ENCODE measurements at regions not wholly inside any gene's neighbourhood (a gene's known extent, or its start where the extent isn't known, plus 50 kb on each side); places are given as distances from the start of the nearest gene placed in this dataset.
A peak's percentile ranks its signal among the peaks of the same experiment; 100 is the strongest.

DNA sequence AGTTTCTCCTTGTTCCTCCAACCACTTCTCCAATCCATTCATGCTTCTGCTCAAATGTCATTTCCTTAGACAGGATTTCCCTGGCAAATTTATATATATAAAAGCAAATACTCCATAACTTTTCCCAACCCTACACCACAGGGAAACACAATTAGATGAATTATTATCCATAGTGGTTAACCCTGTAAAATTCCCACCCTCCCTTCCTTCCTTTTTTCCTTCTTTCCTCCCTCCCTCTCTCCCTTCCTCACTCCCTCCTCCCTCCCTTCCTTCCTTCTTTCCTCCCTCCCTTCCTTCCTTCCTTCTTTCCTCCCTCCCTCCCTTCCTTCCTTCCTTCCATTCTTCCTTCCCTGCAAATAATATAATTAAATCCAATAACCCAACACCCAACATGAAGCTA is 617.7 kb downstream of the IRS1 start:
- DNase-seq (ENCODE audit: low read depth): no peak
- H3K4me3 ChIP-seq (ENCODE audit: control insufficient read depth, low read depth, low read length): no peak overlapping the region
- no peak for TF ChIP-seq CTCF (conservative IDR thresholded peaks at IDR 0.05; ENCODE audit: control insufficient read depth, insufficient read depth, low read depth, low read length)

- no peak for DNase-seq (ENCODE audit: low read depth)
- H3K4me3 ChIP-seq (ENCODE audit: control insufficient read depth, low read depth, low read length): no peak overlapping the region
- TF ChIP-seq CTCF (conservative IDR thresholded peaks at IDR 0.05; ENCODE audit: control insufficient read depth, insufficient read depth, low read depth, low read length): no peak
Measured at GRCh38 chr2:226180281-226180884, 619.2 kb downstream of the IRS1 start.

DNA sequence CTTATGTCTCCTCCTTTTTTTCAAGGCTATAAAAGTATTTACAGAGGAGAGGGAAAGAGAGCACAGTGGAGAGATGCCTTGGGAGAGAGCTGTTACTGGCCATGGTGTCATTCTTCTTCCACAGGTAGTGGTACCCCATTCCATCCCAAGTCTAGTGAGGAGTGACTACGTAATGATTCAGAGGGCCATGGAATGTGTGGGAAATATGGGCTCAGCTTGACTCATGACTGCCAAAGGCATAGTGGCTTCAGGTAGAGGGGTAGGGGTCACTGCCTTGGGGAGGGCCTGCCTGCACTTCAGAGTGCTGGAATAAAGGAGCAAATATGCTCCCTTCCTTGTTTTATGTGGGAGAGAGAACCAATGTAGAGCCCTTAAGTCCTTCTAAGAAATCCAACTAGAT is 620.6 kb downstream of the IRS1 start:
- peak; percentile 16 for DNase-seq (ENCODE audit: low read depth)
- no peak overlapping the region for H3K4me3 ChIP-seq (ENCODE audit: control insufficient read depth, low read depth, low read length)
- no peak for TF ChIP-seq CTCF (conservative IDR thresholded peaks at IDR 0.05; ENCODE audit: control insufficient read depth, insufficient read depth, low read depth, low read length)

DNA sequence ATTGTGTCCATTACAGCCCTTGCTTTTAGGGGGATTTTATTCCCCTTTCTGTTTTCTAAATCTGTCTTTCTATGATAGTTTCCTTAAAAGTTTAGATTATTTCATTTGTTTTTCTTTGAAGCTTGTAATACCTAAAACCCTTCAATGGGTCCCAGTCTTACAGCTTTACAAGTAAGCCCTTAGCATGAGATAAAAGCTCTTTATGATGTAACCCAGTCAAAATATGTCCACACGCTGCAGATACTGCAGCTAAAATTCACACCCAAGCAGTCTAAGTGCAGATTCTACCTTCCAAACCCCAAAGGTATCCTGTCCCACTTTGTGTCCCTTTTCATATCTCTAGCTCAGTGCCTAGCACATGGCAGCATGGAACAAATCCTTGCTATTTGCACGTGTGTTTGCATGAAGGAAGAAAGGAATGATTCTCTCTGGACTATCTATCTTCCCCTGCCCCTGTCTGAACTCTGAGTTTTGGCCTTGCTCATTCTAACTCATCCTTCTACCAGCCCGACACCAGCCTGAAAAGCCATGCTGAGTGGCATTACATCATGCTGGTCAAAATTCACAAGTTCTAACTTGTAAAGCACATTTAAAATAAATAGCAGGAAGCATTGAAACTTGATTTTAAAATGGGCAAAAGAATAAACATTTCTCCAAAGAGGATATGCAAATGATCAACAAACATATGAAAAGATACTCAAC is 623.2 kb downstream of the IRS1 start:
- DNase-seq (ENCODE audit: low read depth): no peak
- no peak overlapping the region for H3K4me3 ChIP-seq (ENCODE audit: control insufficient read depth, low read depth, low read length)
- no peak for TF ChIP-seq CTCF (conservative IDR thresholded peaks at IDR 0.05; ENCODE audit: control insufficient read depth, insufficient read depth, low read depth, low read length)

- no peak for TF ChIP-seq CTCF (conservative IDR thresholded peaks at IDR 0.05; ENCODE audit: control insufficient read depth, insufficient read depth, low read depth, low read length)
- DNase-seq (ENCODE audit: low read depth): no peak
- no peak overlapping the region for H3K4me3 ChIP-seq (ENCODE audit: control insufficient read depth, low read depth, low read length)
Measured at GRCh38 chr2:226174390-226174789, 625.2 kb downstream of the IRS1 start.

DNA sequence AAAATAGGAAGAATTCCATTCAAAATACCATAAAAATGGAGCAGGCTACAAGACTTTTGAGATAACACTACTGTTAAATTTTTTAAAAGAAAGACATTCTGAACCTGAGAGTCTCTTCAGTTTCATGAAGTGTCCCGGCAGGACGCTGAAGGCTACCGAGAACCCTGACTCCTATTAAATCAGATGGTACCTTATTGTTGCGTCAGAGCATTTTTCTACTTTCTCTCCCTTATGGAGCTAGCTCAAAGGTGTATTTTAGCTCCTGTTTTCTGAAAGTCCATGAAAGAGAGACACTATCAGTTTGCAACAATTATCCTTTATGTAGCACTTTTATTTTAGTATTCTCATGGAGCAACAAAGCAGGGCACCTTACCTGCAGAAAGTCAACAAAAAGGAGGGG is 626.7 kb downstream of the IRS1 start:
- no peak for TF ChIP-seq CTCF (conservative IDR thresholded peaks at IDR 0.05; ENCODE audit: control insufficient read depth, insufficient read depth, low read depth, low read length)
- no peak for DNase-seq (ENCODE audit: low read depth)
- no peak overlapping the region for H3K4me3 ChIP-seq (ENCODE audit: control insufficient read depth, low read depth, low read length)
